Pons (tissue), 1 donor: ENCODE measurements at regions not wholly inside any gene's neighbourhood (a gene's known extent, or its start where the extent isn't known, plus 50 kb on each side); places are given as distances from the start of the nearest gene placed in this dataset.

ENCODE experiments used
- DNase-seq: peaks from one replicate; pipeline ENCODE4 v3.0.0-alpha.2; 2016; ENCODE audit warnings: low spot score

- no peak for DNase-seq
These were observed 465.2 kb downstream of the MIAT start for GRCh38 chr22:27122574-27122973.

DNA sequence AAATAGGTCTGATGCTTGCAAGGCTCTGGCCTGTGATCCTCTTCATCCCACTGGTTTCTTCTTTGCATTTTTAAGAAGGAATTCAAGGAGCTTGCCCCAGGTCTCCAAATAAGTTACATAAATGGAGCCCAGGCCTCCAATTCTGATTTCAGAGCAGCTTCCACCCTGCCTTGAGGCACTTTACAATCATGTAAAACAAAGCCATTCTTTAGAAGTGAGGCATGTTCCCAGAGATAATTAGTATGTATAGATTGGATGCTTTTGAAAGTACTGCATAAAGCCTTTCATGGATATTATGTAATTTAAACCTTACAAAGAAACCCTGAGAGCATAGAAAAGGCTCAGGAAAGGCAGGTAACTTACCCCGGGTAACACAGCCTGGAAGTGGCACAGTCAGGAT is 466.5 kb downstream of the MIAT start:
- DNase-seq, result no peak

- DNase-seq, result peak; percentile 25
These were observed 467.1 kb downstream of the MIAT start for GRCh38 chr22:27124351-27124966.

GRCh38 chr22:27125539-27125938 is 468.2 kb downstream of the MIAT start:
- DNase-seq, result no peak

- DNase-seq, result no peak
These were observed 470.5 kb downstream of the MIAT start for GRCh38 chr22:27127911-27128310.

GRCh38 chr22:27128461-27129085 is 471.2 kb downstream of the MIAT start:
- DNase-seq, result peak; percentile 16

GRCh38 chr22:27129266-27129665 is 471.9 kb downstream of the MIAT start:
- no peak for DNase-seq

- no peak for DNase-seq
These were observed 473.5 kb downstream of the MIAT start for GRCh38 chr22:27130906-27131305.

DNA sequence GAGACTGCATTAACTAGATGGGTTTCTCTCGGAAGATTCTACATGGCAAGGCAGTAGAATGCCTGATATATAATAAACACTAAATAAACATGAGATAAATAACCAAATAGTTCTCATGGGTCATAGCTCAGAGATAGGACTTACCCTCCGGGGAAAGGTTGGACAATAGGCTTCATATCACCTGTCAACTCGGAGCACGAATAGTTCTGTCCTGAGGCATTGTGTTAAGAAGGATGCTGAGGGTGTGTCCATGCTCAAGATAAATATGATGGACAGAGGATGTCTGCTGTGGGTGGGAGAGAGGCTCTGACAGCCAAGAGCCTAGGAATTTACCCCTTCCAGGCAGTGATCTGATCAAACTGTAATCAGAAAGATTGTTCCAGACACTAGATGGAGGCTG is 474.0 kb downstream of the MIAT start:
- DNase-seq, result no peak

DNA sequence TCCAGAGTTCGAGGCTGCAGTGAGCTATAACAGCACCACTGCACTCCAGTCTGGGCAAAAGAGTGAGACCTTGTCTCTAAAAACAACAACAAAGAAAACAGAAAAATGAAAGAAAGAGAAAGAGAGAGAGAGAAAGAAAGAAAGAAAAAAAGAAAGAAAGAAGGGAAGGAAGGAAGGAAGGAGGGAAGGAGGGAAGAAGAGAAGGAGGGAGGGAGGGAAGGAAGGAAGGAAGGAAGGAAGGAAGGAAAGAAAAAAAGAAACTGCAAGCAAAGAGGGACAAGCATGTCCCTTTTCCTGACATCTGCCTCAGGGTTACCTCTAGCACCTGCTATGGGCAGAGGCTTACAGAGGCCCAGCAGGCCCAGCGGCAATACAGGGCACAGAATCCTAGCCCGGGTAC is 475.0 kb downstream of the MIAT start:
- DNase-seq, result no peak

DNA sequence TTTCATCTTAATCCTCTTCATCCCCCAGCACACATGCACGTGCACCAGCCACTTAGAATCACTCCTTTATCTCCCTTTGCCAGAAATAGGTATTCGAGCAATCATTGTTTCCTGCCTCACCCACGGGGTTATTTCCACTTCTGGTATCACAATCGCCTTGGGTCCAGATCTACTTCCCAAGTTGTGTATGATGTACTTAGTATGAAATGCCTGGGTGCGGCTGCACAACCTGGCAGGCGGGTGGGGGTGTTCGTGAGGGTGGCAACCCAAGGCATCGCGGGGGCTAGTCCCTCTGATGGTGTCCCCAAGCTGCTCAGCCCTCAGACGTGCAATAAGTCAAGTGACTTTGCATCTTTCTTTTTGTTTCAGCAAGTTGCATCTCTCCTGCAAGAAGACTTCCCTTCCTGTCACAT is 475.6 kb downstream of the MIAT start:
- no peak for DNase-seq

GRCh38 chr22:27133681-27134314 is 476.4 kb downstream of the MIAT start:
- DNase-seq, result no peak

GRCh38 chr22:27134315-27134701 is 476.9 kb downstream of the MIAT start:
- DNase-seq, result no peak

GRCh38 chr22:27135031-27135981 is 477.9 kb downstream of the MIAT start:
- no peak for DNase-seq

- no peak for DNase-seq
These were observed 479.2 kb downstream of the MIAT start for GRCh38 chr22:27136596-27136995.

- DNase-seq, result no peak
These were observed 480.5 kb downstream of the MIAT start for GRCh38 chr22:27137871-27138337.

DNA sequence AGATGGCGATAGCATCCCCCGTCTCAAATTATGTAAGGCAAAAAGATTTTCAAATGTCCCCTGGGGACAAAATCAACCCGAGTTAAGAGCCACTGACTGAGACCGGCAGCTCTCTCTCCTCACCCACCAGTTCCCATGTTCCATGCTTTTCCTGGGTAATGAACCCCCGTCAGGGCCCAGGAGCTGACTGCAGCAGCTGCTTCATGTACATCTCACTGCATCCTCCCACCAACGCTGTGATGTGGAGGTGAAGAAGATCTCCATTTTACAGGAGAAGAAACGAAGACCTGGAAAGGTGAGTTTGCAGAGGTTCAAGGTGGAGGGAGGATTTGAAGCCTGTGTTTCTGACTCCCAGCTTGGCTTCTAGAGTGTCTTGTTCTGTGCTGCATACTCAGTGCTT is 481.1 kb downstream of the MIAT start:
- DNase-seq, result no peak

GRCh38 chr22:27139935-27140511 is 482.6 kb downstream of the MIAT start:
- DNase-seq, result no peak

GRCh38 chr22:27142286-27142685 is 484.9 kb downstream of the MIAT start:
- no peak for DNase-seq

- no peak for DNase-seq
These were observed 486.9 kb downstream of the MIAT start for GRCh38 chr22:27144321-27144720.

- DNase-seq, result no peak
These were observed 489.7 kb downstream of the MIAT start for GRCh38 chr22:27146866-27147633.
